ENCODE measurements at regions not wholly inside any gene's neighbourhood (a gene's known extent, or its start where the extent isn't known, plus 50 kb on each side); places are given as distances from the start of the nearest gene placed in this dataset.

- no peak for DNase-seq (ENCODE audit: low read depth)
These were observed 351.6 kb downstream of the ALG10 start for GRCh38 chr12:34373926-34374325.

- no peak for DNase-seq (ENCODE audit: low read depth)
These were observed 354.0 kb downstream of the ALG10 start for GRCh38 chr12:34376133-34376799.

- DNase-seq (ENCODE audit: low read depth), result no peak
These were observed 355.1 kb downstream of the ALG10 start for GRCh38 chr12:34377243-34378035.

GRCh38 chr12:34379142-34379541 lies 356.8 kb downstream of the ALG10 start:
- no peak for DNase-seq (ENCODE audit: low read depth)

GRCh38 chr12:34384693-34385092 lies 362.4 kb downstream of the ALG10 start:
- no peak for DNase-seq (ENCODE audit: low read depth)

- DNase-seq (ENCODE audit: low read depth), result no peak
These were observed 363.7 kb downstream of the ALG10 start for GRCh38 chr12:34386016-34386415.

GRCh38 chr12:34386621-34387255 lies 364.4 kb downstream of the ALG10 start:
- no peak for DNase-seq (ENCODE audit: low read depth)

- DNase-seq (ENCODE audit: low read depth), result no peak
These were observed 365.7 kb downstream of the ALG10 start for GRCh38 chr12:34387711-34388635.

- DNase-seq (ENCODE audit: low read depth), result no peak
These were observed 366.5 kb downstream of the ALG10 start for GRCh38 chr12:34388636-34389377.

GRCh38 chr12:34389378-34390170 lies 367.3 kb downstream of the ALG10 start:
- DNase-seq (ENCODE audit: low read depth), result no peak

GRCh38 chr12:34390171-34390841 lies 368.0 kb downstream of the ALG10 start:
- no peak for DNase-seq (ENCODE audit: low read depth)

- no peak for DNase-seq (ENCODE audit: low read depth)
These were observed 368.8 kb downstream of the ALG10 start for GRCh38 chr12:34390846-34391700.

- DNase-seq (ENCODE audit: low read depth), result no peak
These were observed 369.7 kb downstream of the ALG10 start for GRCh38 chr12:34391771-34392581.

GRCh38 chr12:34392741-34393085 lies 370.4 kb downstream of the ALG10 start:
- DNase-seq (ENCODE audit: low read depth), result no peak

- DNase-seq (ENCODE audit: low read depth), result no peak
These were observed 371.0 kb downstream of the ALG10 start for GRCh38 chr12:34393086-34393820.

- no peak for DNase-seq (ENCODE audit: low read depth)
These were observed 371.5 kb downstream of the ALG10 start for GRCh38 chr12:34393821-34394150.

Measured in LHCN-M2 (cell line).